Astrocyte (in vitro differentiated cells and primary cell): ENCODE measurements at regions not wholly inside any gene's neighbourhood (a gene's known extent, or its start where the extent isn't known, plus 50 kb on each side); places are given as distances from the start of the nearest gene placed in this dataset.

Source experiments
- DNase-seq: peaks from one replicate; pipeline ENCODE4 v3.0.0-alpha.2; 2010; ENCODE audit warnings: low read depth
- FAIRE-seq: peaks from 2 replicates; lab custom pipeline; 2011; peaks lifted over from hg19 to GRCh38; lab: Jason Lieb, UNC
- H2AFZ ChIP-seq: 2 replicates; pipeline ENCODE4 v1.6.0; 2012; ENCODE audit warnings: low read depth, low read length, inconsistent platforms
- H3K27ac ChIP-seq: 2 replicates; pipeline ENCODE4 v1.5.1; 2011; ENCODE audit warnings: low read depth, low read length, inconsistent platforms
- H3K27me3 ChIP-seq: 2 replicates; pipeline ENCODE4 v1.6.0; 2011; ENCODE audit warnings: low read length, inconsistent platforms; ENCODE audit not compliant: insufficient read depth
- H3K36me3 ChIP-seq: 2 replicates; pipeline ENCODE4 v1.5.1; 2011; ENCODE audit warnings: low read length, inconsistent platforms; ENCODE audit not compliant: insufficient read depth
- H3K4me1 ChIP-seq: 2 replicates; pipeline ENCODE4 v1.5.1; 2011; ENCODE audit warnings: low read length, inconsistent platforms; ENCODE audit not compliant: insufficient read depth
- H3K4me2 ChIP-seq: 2 replicates; pipeline ENCODE4 v1.6.0; 2012; ENCODE audit warnings: low read length, inconsistent platforms
- H3K4me3 ChIP-seq: 2 replicates; pipeline ENCODE4 v1.5.1; 2011; ENCODE audit warnings: low read depth, mild to moderate bottlenecking, low read length, inconsistent platforms; ENCODE audit not compliant: insufficient read depth
- H3K79me2 ChIP-seq: 2 replicates; pipeline ENCODE4 v1.6.0; 2012; ENCODE audit warnings: mild to moderate bottlenecking, low read length, inconsistent platforms; ENCODE audit not compliant: insufficient read depth
- H3K9ac ChIP-seq: 2 replicates; pipeline ENCODE4 v1.6.0; 2012; ENCODE audit warnings: mild to moderate bottlenecking, low read length, inconsistent platforms
- H3K9me3 ChIP-seq: 2 replicates; pipeline ENCODE4 v1.5.1; 2012; ENCODE audit warnings: low read depth, mild to moderate bottlenecking, low read length, inconsistent platforms; ENCODE audit not compliant: insufficient read depth
- H4K20me1 ChIP-seq: 2 replicates; pipeline ENCODE4 v1.6.0; 2012; ENCODE audit warnings: low read length, inconsistent platforms; ENCODE audit not compliant: insufficient read depth
- H3K27ac Mint-ChIP-seq: one replicate; pipeline ENCODE4 v1.8.0; 2021; ENCODE audit warnings: mild to moderate bottlenecking, mixed read lengths; ENCODE audit not compliant: unreplicated experiment
- H3K27me3 Mint-ChIP-seq: one replicate; pipeline ENCODE4 v1.8.0; 2021; ENCODE audit warnings: low read depth, mixed read lengths; ENCODE audit not compliant: unreplicated experiment
- H3K36me3 Mint-ChIP-seq: one replicate; pipeline ENCODE4 v1.8.0; 2021; ENCODE audit warnings: low read depth, mixed read lengths; ENCODE audit not compliant: unreplicated experiment
- H3K4me1 Mint-ChIP-seq: one replicate; pipeline ENCODE4 v1.8.0; 2021; ENCODE audit warnings: low read depth, mixed read lengths; ENCODE audit not compliant: unreplicated experiment
- H3K4me3 Mint-ChIP-seq: one replicate; pipeline ENCODE4 v1.8.0; 2021; ENCODE audit warnings: mild to moderate bottlenecking, moderate library complexity, mixed read lengths; ENCODE audit not compliant: unreplicated experiment
- H3K9me3 Mint-ChIP-seq: one replicate; pipeline ENCODE4 v1.8.0; 2021; ENCODE audit warnings: mild to moderate bottlenecking, mixed read lengths; ENCODE audit not compliant: unreplicated experiment
- CTCF ChIP-seq: IDR thresholded peaks from 2 replicates; pipeline ENCODE4 v1.5.1; 2011; ENCODE audit warnings: low read depth, mild to moderate bottlenecking, inconsistent platforms, low read length, moderate library complexity; ENCODE audit not compliant: insufficient read depth
- EZH2 ChIP-seq: IDR thresholded peaks from 2 replicates; pipeline ENCODE4 v1.6.1; 2012; ENCODE audit warnings: mild to moderate bottlenecking, low read length, inconsistent platforms; ENCODE audit not compliant: insufficient read depth

GRCh38 chr11:8822469-8822868 lies 88.5 kb upstream of the AKIP1 start:
- H3K79me2 ChIP-seq = no peaks in the 10 kb centered on the region
- peaks cover 5% of the 10 kb centered on the region for H3K36me3 Mint-ChIP-seq
- no peak overlapping the region for H3K9ac ChIP-seq
- H3K4me3 Mint-ChIP-seq = no peak overlapping the region
- no peaks in the 10 kb centered on the region for H3K27me3 ChIP-seq
- no peaks in the 10 kb centered on the region for H4K20me1 ChIP-seq
- H3K9me3 Mint-ChIP-seq = no peaks in the 10 kb centered on the region
- H3K4me1 ChIP-seq = peaks cover 21% of the 10 kb centered on the region
- H2AFZ ChIP-seq = no peak overlapping the region
- no peaks in the 10 kb centered on the region for H3K27me3 Mint-ChIP-seq
- FAIRE-seq = peak; percentile 32
- H3K36me3 ChIP-seq = no peaks in the 10 kb centered on the region
- H3K4me3 ChIP-seq = no peak overlapping the region
- H3K27ac Mint-ChIP-seq = no peak overlapping the region
- no peak for DNase-seq
- H3K9me3 ChIP-seq = no peaks in the 10 kb centered on the region
- H3K4me1 Mint-ChIP-seq = peaks cover 2% of the 10 kb centered on the region
- no peak overlapping the region for H3K27ac ChIP-seq
- TF ChIP-seq EZH2 (no peak), CTCF (no peak)
- no peak overlapping the region for H3K4me2 ChIP-seq

DNA sequence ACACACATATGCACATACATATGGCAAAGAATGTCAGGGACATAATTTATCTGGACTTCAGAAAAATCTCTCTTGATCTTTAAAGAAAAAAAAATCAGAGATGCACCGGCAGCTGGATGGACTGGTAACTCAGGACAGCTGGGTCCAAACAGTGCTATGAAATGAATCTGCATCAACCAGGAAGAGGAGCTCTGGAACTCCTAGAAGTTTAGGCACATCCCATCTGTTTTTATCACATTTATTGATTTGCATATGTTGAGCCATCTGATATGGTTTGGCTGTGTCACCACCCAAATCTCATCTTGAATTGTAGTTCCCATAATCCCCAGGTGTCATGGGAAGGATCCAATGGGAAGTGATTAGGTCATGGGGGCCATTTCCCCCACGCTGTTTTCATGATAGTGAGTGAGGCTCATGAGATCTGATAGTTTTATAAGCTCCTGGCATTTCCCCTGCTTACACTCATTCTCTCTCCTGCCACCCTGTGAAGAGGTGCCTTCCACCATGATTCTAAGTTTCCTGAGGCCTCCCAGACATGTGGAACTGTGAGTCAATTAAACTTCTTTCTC lies 87.7 kb upstream of the AKIP1 start:
- no peak overlapping the region for H3K4me3 ChIP-seq
- FAIRE-seq = no peak
- no peak overlapping the region for H3K9ac ChIP-seq
- Mint-ChIP-seq H3K4me1 (peaks cover 2% of the 10 kb centered on the region), H3K9me3 (no peaks in the 10 kb centered on the region), H3K4me3 (no peak overlapping the region), H3K27me3 (no peaks in the 10 kb centered on the region), H3K36me3 (peaks cover 5% of the 10 kb centered on the region), H3K27ac (no peak overlapping the region)
- H3K4me2 ChIP-seq = no peak overlapping the region
- H3K27ac ChIP-seq = no peak overlapping the region
- no peaks in the 10 kb centered on the region for H3K36me3 ChIP-seq
- H3K27me3 ChIP-seq = no peaks in the 10 kb centered on the region
- H4K20me1 ChIP-seq = no peaks in the 10 kb centered on the region
- TF ChIP-seq EZH2 (no peak), CTCF (no peak)
- no peak overlapping the region for H2AFZ ChIP-seq
- H3K4me1 ChIP-seq = peaks cover 21% of the 10 kb centered on the region
- H3K79me2 ChIP-seq = peaks cover 4% of the 10 kb centered on the region
- DNase-seq = no peak
- H3K9me3 ChIP-seq = no peaks in the 10 kb centered on the region

DNA sequence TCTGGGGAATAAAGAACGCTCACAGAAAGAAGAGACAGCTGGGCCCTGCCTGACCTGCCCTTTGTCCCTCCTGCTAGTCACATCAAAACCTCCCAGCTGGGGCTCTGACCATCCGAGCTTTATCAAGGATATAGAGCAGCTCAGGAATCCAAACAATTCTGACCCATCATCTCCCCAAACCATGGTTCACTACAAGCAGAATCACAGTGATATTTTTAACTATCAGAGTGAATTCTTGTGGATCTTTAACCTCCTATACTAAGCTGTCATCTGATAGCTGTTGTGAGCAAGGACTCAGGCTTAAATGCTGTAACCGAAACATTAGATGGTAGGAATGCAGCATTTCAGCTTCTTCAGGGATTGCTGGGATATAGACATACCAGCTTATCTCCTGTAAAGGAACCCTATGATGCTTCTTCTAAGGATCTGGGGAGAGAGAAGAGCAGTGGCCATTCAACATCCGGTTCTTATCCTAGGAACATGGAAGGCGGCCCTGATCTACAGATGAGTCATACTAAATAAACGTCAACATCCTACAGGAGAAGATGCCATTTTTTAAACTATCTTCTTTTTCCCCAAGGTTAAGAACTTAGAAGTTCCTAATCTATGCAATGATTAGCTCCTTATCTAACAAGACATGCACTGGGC lies 84.7 kb upstream of the AKIP1 start:
- Mint-ChIP-seq H3K36me3 (peaks cover 9% of the 10 kb centered on the region), H3K27me3 (no peaks in the 10 kb centered on the region), H3K4me1 (no peaks in the 10 kb centered on the region), H3K27ac (no peak overlapping the region), H3K4me3 (no peak overlapping the region), H3K9me3 (no peaks in the 10 kb centered on the region)
- Histone ChIP-seq H3K9me3 (no peaks in the 10 kb centered on the region), H3K27ac (peak overlapping the region; percentile 68), H3K4me2 (peak overlapping the region; percentile 66), H3K36me3 (no peaks in the 10 kb centered on the region), H3K9ac (peak overlapping the region; percentile 26), H3K79me2 (peaks cover 5% of the 10 kb centered on the region), H3K27me3 (no peaks in the 10 kb centered on the region), H2AFZ (peak overlapping the region; percentile 20), H3K4me1 (peaks cover 25% of the 10 kb centered on the region), H4K20me1 (no peaks in the 10 kb centered on the region), H3K4me3 (peak overlapping the region; percentile 19)
- TF ChIP-seq CTCF (no peak), EZH2 (no peak)
- peak; percentile 75 for FAIRE-seq
- DNase-seq = peak; percentile 87
